Sigmoid colon (tissue), 4 donors: ENCODE measurements at regions not wholly inside any gene's neighbourhood (a gene's known extent, or its start where the extent isn't known, plus 50 kb on each side); places are given as distances from the start of the nearest gene placed in this dataset.

Source experiments
- CTCF ChIP-seq, 4 experiments: fragments of 450-650 bp in 3 of 4; fragments of 200-600 bp in 1 of 4; IDR thresholded peaks; one replicate each; pipeline ENCODE4 v1.5.1; 2016 to 2019; ENCODE audit warnings: antibody characterized with exemption in 4 of 4, mild to moderate bottlenecking in 3 of 4, moderate library complexity in 2 of 4
- POLR2A ChIP-seq, 2 donors: fragments of 450-650 bp; IDR thresholded peaks; one replicate each; pipeline ENCODE4 v1.6.1; 2016; ENCODE audit warnings: antibody characterized with exemption in 2 of 2, mild to moderate bottlenecking in 2 of 2, moderate library complexity in 2 of 2
- POLR2AphosphoS5 ChIP-seq, 4 donors: sonication (generic); formaldehyde crosslinking; IDR thresholded peaks; one replicate each; pipeline ENCODE4 v1.6.1; 2017; ENCODE audit warnings: antibody characterized with exemption in 4 of 4

GRCh38 chr6:93749191-93749590, 329.8 kb upstream of the EPHA7 start:
- TF ChIP-seq POLR2A (IDR thresholded peaks at IDR 0.05) (no peak), CTCF (IDR thresholded peaks at IDR 0.05) (no peak), POLR2AphosphoS5 (IDR thresholded peaks at IDR 0.05) (no peak)
